Type B pancreatic cell (in vitro differentiated cells): ENCODE measurements at regions not wholly inside any gene's neighbourhood (a gene's known extent, or its start where the extent isn't known, plus 50 kb on each side); places are given as distances from the start of the nearest gene placed in this dataset.

ENCODE experiments used
- DNase-seq: peaks from one replicate; pipeline ENCODE4 v3.0.0; 2021; ENCODE audit warnings: mixed read lengths; ENCODE audit not compliant: unreplicated experiment; ENCODE audit errors: extremely low spot score
- H3K27ac Mint-ChIP-seq: 2 replicates; pipeline ENCODE4 v1.8.0; 2021; ENCODE audit warnings: mild to moderate bottlenecking, mixed read lengths
- H3K27me3 Mint-ChIP-seq: 2 replicates; pipeline ENCODE4 v1.8.0; 2021; ENCODE audit warnings: mixed read lengths
- H3K36me3 Mint-ChIP-seq: 2 replicates; pipeline ENCODE4 v1.8.0; 2021; ENCODE audit warnings: mixed read lengths
- H3K4me1 Mint-ChIP-seq: one replicate; pipeline ENCODE4 v1.8.0; 2021; ENCODE audit warnings: mixed read lengths; ENCODE audit not compliant: unreplicated experiment
- H3K4me3 Mint-ChIP-seq: 2 replicates; pipeline ENCODE4 v1.8.0; 2021; ENCODE audit warnings: mild to moderate bottlenecking, mixed read lengths
- H3K9me3 Mint-ChIP-seq: 2 replicates; pipeline ENCODE4 v1.8.0; 2021; ENCODE audit warnings: mixed read lengths
- CTCF ChIP-seq: fragments of 200-600 bp; sonication (generic); conservative IDR thresholded peaks from 2 replicates; pipeline ENCODE4 v1.5.0; 2021; ENCODE audit warnings: antibody characterized with exemption, mild to moderate bottlenecking

GRCh38 chr22:49192180-49192856 lies 635.4 kb downstream of the BRD1 start:
- DNase-seq: no peak
- Mint-ChIP-seq H3K4me3 (no peak overlapping the region), H3K9me3 (no peaks in the 10 kb centered on the region), H3K36me3 (no peaks in the 10 kb centered on the region), H3K4me1 (no peaks in the 10 kb centered on the region), H3K27ac (no peak overlapping the region), H3K27me3 (peaks cover 38% of the 10 kb centered on the region)
- no peak for TF ChIP-seq CTCF

- no peak for TF ChIP-seq CTCF
- H3K4me3 Mint-ChIP-seq: no peak overlapping the region
- H3K9me3 Mint-ChIP-seq: no peaks in the 10 kb centered on the region
- no peaks in the 10 kb centered on the region for H3K4me1 Mint-ChIP-seq
- no peaks in the 10 kb centered on the region for H3K36me3 Mint-ChIP-seq
- no peak for DNase-seq
- H3K27me3 Mint-ChIP-seq: peaks cover 36% of the 10 kb centered on the region
- H3K27ac Mint-ChIP-seq: no peak overlapping the region
Measured at GRCh38 chr22:49191506-49191980, 636.1 kb downstream of the BRD1 start.

- no peaks in the 10 kb centered on the region for H3K9me3 Mint-ChIP-seq
- DNase-seq: no peak
- no peaks in the 10 kb centered on the region for H3K36me3 Mint-ChIP-seq
- TF ChIP-seq CTCF: no peak
- H3K27ac Mint-ChIP-seq: no peak overlapping the region
- H3K4me1 Mint-ChIP-seq: no peaks in the 10 kb centered on the region
- H3K4me3 Mint-ChIP-seq: no peak overlapping the region
- H3K27me3 Mint-ChIP-seq: peaks cover 32% of the 10 kb centered on the region
Measured at GRCh38 chr22:49190816-49191505, 636.7 kb downstream of the BRD1 start.

GRCh38 chr22:49189871-49190270 lies 637.8 kb downstream of the BRD1 start:
- no peak for DNase-seq
- no peak overlapping the region for H3K4me3 Mint-ChIP-seq
- H3K27ac Mint-ChIP-seq: no peak overlapping the region
- no peak for TF ChIP-seq CTCF
- no peaks in the 10 kb centered on the region for H3K4me1 Mint-ChIP-seq
- H3K36me3 Mint-ChIP-seq: no peaks in the 10 kb centered on the region
- H3K27me3 Mint-ChIP-seq: peaks cover 32% of the 10 kb centered on the region
- H3K9me3 Mint-ChIP-seq: no peaks in the 10 kb centered on the region

GRCh38 chr22:49188591-49188990 lies 639.1 kb downstream of the BRD1 start:
- H3K4me3 Mint-ChIP-seq: no peak overlapping the region
- H3K27me3 Mint-ChIP-seq: peaks cover 38% of the 10 kb centered on the region
- no peak for DNase-seq
- H3K9me3 Mint-ChIP-seq: no peaks in the 10 kb centered on the region
- TF ChIP-seq CTCF: no peak
- H3K36me3 Mint-ChIP-seq: no peaks in the 10 kb centered on the region
- no peaks in the 10 kb centered on the region for H3K4me1 Mint-ChIP-seq
- H3K27ac Mint-ChIP-seq: no peak overlapping the region
